HEK293T (cell line): ENCODE measurements at regions not wholly inside any gene's neighbourhood (a gene's known extent, or its start where the extent isn't known, plus 50 kb on each side); places are given as distances from the start of the nearest gene placed in this dataset.

ENCODE experiments used
- CTCF ChIA-PET: fragments of 350-600 bp; formaldehyde crosslinking; extraction: SDS; loops from one replicate; lab custom pipeline; 2021; ENCODE audit warnings: antibody characterized with exemption, inconsistent platforms; lab: Yijun Ruan, JAX
- POLR2A ChIA-PET: fragments of 350-600 bp; formaldehyde crosslinking; extraction: SDS; loops from one replicate; lab custom pipeline; 2020; ENCODE audit warnings: antibody characterized with exemption, inconsistent platforms; lab: Yijun Ruan, JAX
- DNase-seq: peaks from one replicate; pipeline ENCODE4 v3.0.0; 2012; ENCODE audit warnings: mixed read lengths; ENCODE audit errors: extremely low spot score
- ARNT ChIP-seq: fragments of 450-650 bp; IDR thresholded peaks from 2 replicates; pipeline ENCODE4 v1.6.1; 2017; ENCODE audit warnings: mild to moderate bottlenecking
- BHLHE40 ChIP-seq: fragments of 450-650 bp; IDR thresholded peaks from 2 replicates; pipeline ENCODE4 v1.6.1; 2016; ENCODE audit warnings: mild to moderate bottlenecking, moderate library complexity, borderline replicate concordance
- CTBP1 ChIP-seq: fragments of 450-650 bp; IDR thresholded peaks from 2 replicates; pipeline ENCODE4 v1.6.1; 2016; ENCODE audit warnings: borderline replicate concordance
- ELF4 ChIP-seq: fragments of 450-650 bp; IDR thresholded peaks from 2 replicates; pipeline ENCODE4 v1.6.1; 2017; ENCODE audit warnings: antibody characterized with exemption
- FOXA1 ChIP-seq: fragments of 450-650 bp; IDR thresholded peaks from 2 replicates; pipeline ENCODE4 v1.6.1; 2016; ENCODE audit warnings: mild to moderate bottlenecking
- FOXK2 ChIP-seq: fragments of 450-650 bp; IDR thresholded peaks from 2 replicates; pipeline ENCODE4 v1.6.1; 2016; ENCODE audit warnings: mild to moderate bottlenecking
- FOXM1 ChIP-seq: fragments of 450-650 bp; IDR thresholded peaks from 2 replicates; pipeline ENCODE4 v1.6.1; 2017; ENCODE audit warnings: mild to moderate bottlenecking, borderline replicate concordance
- HDGF ChIP-seq: fragments of 450-650 bp; IDR thresholded peaks from 2 replicates; pipeline ENCODE4 v1.6.1; 2017; ENCODE audit warnings: antibody characterized with exemption, borderline replicate concordance
- L3MBTL2 ChIP-seq: fragments of 450-650 bp; conservative IDR thresholded peaks from 2 replicates; pipeline ENCODE4 v1.6.1; 2016; ENCODE audit warnings: mild to moderate bottlenecking
- LEF1 ChIP-seq: fragments of 450-650 bp; IDR thresholded peaks from 2 replicates; pipeline ENCODE4 v1.6.1; 2017; ENCODE audit warnings: mild to moderate bottlenecking, borderline replicate concordance
- NFRKB ChIP-seq: fragments of 450-650 bp; IDR thresholded peaks from 2 replicates; pipeline ENCODE4 v1.6.1; 2016; ENCODE audit warnings: mild to moderate bottlenecking, moderate library complexity
- PKNOX1 ChIP-seq: fragments of 450-650 bp; IDR thresholded peaks from 2 replicates; pipeline ENCODE4 v1.6.1; 2016
- SP1 ChIP-seq: fragments of 450-650 bp; IDR thresholded peaks from 2 replicates; pipeline ENCODE4 v1.6.1; 2017
- SUZ12 ChIP-seq: fragments of 450-650 bp; IDR thresholded peaks from 2 replicates; pipeline ENCODE4 v1.6.1; 2016; ENCODE audit warnings: mild to moderate bottlenecking
- TARDBP ChIP-seq: fragments of 450-650 bp; IDR thresholded peaks from 2 replicates; pipeline ENCODE4 v1.6.1; 2016
- ZNF384 ChIP-seq: fragments of 450-650 bp; IDR thresholded peaks from 2 replicates; pipeline ENCODE4 v1.6.1; 2016

GRCh38 chr11:105245781-105246315 is 106.3 kb upstream of the CARD18 start:
- TF ChIP-seq SP1 (no peak), ELF4 (no peak), FOXM1 (no peak), PKNOX1 (no peak), LEF1 (no peak), CTBP1 (no peak)
- CTCF ChIA-PET, result no interaction called here
- POLR2A ChIA-PET, result no interaction called here
- DNase-seq, result no peak

DNA sequence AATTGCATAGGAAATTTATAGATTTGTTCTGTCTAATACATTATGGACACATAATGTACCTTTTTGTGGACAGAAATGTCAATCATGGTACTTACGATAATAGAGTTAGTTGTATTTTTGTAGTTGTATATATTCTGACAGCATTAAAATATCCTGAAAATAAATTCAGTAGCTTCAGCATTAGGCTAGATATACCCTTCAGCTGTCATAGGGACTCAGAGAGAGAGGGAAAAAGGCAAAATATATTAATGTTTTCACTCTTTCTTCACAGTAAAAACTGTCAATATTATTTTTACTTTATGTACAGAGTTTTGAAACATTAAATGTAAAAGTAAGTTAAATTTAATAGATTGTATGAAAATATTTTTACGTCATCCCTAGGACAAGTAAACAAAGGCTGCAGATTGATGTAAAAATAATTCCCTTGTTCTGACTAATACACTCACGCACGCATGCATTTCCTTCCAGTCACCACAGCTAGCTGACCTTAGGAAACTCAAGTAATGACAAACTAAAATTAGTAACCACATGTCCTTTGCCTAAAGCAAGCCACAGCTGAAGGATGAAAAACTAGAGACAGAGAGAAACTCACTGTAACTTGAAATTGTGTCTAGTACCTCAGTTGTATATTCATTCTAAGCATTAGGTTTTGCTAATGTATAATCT is 104.7 kb upstream of the CARD18 start:
- DNase-seq, result no peak
- ChIA-PET CTCF (no interaction called here), POLR2A (no interaction called here)
- TF ChIP-seq HDGF (no peak), CTBP1 (no peak), SUZ12 (no peak), PKNOX1 (no peak), FOXM1 (no peak)

DNA sequence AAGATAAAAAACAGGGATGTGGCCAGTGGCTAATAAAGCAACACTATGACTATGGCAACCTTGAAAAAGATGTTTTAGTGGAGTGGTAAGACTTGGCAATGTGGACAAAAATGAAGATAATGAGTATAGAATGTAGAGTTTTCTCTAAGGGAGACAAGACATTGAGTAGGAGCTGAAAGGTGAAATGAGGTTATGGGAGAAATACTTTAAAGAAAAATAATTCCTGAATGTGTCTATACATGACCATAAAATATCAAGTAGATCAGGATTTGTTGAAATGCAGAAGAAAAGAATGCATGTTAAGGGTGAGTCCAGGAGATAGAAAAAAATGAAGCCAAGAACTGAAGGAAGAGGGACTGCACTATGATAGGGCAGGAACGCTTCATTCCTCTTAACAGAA is 101.6 kb upstream of the CARD18 start:
- no peak for TF ChIP-seq HDGF
- TF ChIP-seq TARDBP, result no peak
- TF ChIP-seq NFRKB, result no peak
- no peak for TF ChIP-seq ZNF384
- no peak for TF ChIP-seq L3MBTL2
- ChIA-PET CTCF (no interaction called here), POLR2A (no interaction called here)
- DNase-seq, result no peak

DNA sequence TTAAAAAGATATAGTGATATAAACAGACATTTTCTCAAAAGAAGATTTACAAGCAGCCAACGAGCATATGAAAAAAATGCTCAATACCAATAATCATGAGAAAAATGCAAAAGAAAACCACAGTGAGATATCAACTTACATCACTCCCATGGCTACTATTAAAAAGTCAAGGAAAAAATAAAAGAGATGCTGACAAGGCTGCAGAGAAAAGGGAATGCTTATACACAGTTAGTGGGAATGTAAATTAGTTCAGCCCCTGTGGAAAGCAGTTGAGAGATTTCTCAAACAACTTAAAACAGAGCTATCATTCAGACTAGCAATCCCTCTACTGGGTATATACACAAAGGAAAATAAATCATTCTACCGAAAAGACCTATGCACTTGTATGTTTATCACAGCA is 97.1 kb upstream of the CARD18 start:
- POLR2A ChIA-PET, result no interaction called here
- CTCF ChIA-PET, result no interaction called here
- TF ChIP-seq PKNOX1, result no peak
- no peak for TF ChIP-seq FOXK2
- no peak for TF ChIP-seq BHLHE40
- TF ChIP-seq FOXA1, result no peak
- TF ChIP-seq FOXM1, result no peak
- no peak for TF ChIP-seq L3MBTL2
- TF ChIP-seq TARDBP, result no peak
- no peak for TF ChIP-seq CTBP1
- no peak for TF ChIP-seq ZNF384
- no peak for TF ChIP-seq NFRKB
- no peak for TF ChIP-seq ELF4
- TF ChIP-seq LEF1, result no peak
- no peak for TF ChIP-seq HDGF
- TF ChIP-seq ARNT, result no peak
- no peak for DNase-seq

DNA sequence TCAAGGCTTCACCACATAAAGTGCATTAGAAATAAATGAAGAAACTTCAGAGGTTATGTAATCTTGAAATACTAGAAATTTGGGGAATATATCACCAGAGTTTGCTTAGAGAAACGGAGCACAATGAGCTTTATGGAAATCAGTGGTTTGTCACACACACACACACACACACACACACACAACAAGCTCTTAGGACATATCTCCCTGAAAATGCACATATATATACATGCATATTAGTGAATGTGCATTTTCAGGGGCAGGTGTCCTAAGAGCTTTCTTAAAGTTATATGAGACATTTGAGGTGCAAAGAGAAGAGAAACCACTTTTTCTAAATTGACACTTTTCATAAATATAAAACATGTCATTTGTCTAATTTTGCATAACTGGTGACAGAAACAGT is 93.7 kb upstream of the CARD18 start:
- POLR2A ChIA-PET, result no interaction called here
- TF ChIP-seq PKNOX1 (no peak), CTBP1 (no peak), LEF1 (no peak), L3MBTL2 (no peak)
- CTCF ChIA-PET, result no interaction called here
- no peak for DNase-seq

DNA sequence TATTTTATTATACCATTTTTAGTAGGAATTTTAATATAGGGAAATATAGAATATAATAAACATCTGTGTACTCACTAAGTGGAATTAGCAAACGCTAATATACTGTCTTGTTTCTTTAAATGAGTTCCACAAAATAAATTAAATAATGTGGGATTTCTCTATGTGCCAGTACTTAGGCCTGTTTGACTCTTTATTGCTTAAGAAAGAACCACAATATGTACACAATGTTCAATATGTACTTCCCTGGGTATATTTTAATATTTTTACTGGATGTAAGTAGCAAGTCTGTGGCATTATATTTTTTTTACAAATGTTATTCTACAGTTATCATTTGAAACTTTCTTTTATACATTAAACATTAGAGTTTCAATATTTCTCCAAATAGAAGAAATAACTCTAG is 92.5 kb upstream of the CARD18 start:
- TF ChIP-seq SUZ12 (no peak), LEF1 (no peak), NFRKB (no peak), TARDBP (no peak), FOXM1 (no peak), L3MBTL2 (no peak), FOXA1 (no peak), ARNT (no peak), PKNOX1 (no peak), ZNF384 (no peak), SP1 (no peak), BHLHE40 (no peak), FOXK2 (no peak), CTBP1 (no peak), HDGF (no peak)
- DNase-seq, result no peak
- ChIA-PET POLR2A (no interaction called here), CTCF (no interaction called here)
